HUES64 (cell line): ENCODE measurements at regions not wholly inside any gene's neighbourhood (a gene's known extent, or its start where the extent isn't known, plus 50 kb on each side); places are given as distances from the start of the nearest gene placed in this dataset.

Experiments used
- H3K27ac ChIP-seq: 2 replicates; pipeline ENCODE4 v1.7.0; 2013; ENCODE audit warnings: low read depth, low read length, inconsistent platforms
- H3K27me3 ChIP-seq: 2 replicates; pipeline ENCODE4 v1.6.1; 2013; ENCODE audit warnings: mild to moderate bottlenecking, low read length; ENCODE audit not compliant: insufficient read depth
- H3K36me3 ChIP-seq: 2 replicates; pipeline ENCODE4 v1.6.1; 2013; ENCODE audit warnings: mild to moderate bottlenecking, low read length; ENCODE audit not compliant: insufficient read depth
- H3K4me1 ChIP-seq: 2 replicates; pipeline ENCODE4 v1.6.1; 2013; ENCODE audit warnings: mild to moderate bottlenecking, low read length, moderate library complexity; ENCODE audit not compliant: insufficient read depth
- H3K4me3 ChIP-seq: 2 replicates; pipeline ENCODE4 v1.5.1; 2013; ENCODE audit warnings: mild to moderate bottlenecking, low read length, moderate library complexity
- H3K9ac ChIP-seq: 2 replicates; pipeline ENCODE4 v1.6.1; 2013; ENCODE audit warnings: mild to moderate bottlenecking, low read depth, low read length
- H3K9me3 ChIP-seq: 2 replicates; pipeline ENCODE4 v1.6.1; 2013; ENCODE audit warnings: low read depth, low read length; ENCODE audit not compliant: insufficient read depth
- WGBS: fragments of 150-250, 120-280 bp; methylation state at CpG from one replicate; pipeline ENCODE4 v1.1.7; 2013; ENCODE audit warnings: missing lambda C conversion rate; 5-methylcytosine and 5-hydroxymethylcytosine counted together

DNA sequence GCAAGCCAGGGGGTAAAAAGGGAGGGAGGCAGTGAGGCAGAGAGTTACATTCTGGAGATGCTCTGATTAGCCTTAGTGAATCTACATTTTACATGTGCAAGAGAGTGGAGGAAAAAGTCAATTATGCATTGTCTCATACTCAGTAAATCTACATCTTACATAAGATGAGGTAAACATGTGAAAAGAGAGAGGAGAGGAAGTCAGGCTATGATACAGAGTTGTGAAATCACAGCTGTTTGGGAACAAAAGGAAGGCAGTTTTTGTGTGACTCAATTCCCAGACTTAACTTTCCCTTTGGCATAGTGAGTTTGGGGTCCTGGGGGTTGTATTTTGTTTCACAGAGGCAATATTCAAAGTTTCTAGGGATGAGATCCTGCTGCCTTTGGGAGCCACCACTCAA is 67.8 kb downstream of the GP2 start:
- peaks cover 8% of the 10 kb centered on the region; the same call in 1 of the 2 replicates for H3K4me1 ChIP-seq

GRCh38 chr16:20257234-20257633 is 70.1 kb downstream of the GP2 start:
- no peak overlapping the region for H3K4me3 ChIP-seq
- WGBS = 86% methylated on average over 3 of the region's 3 CpGs
- H3K27ac ChIP-seq = no peak overlapping the region
- no peak overlapping the region for H3K9ac ChIP-seq
- H3K9me3 ChIP-seq = 0 out of 2 replicates have a peak, but pooled peaks cover 5% of the 10 kb centered on the region
- H3K27me3 ChIP-seq = no peaks in the 10 kb centered on the region
- H3K36me3 ChIP-seq = no peaks in the 10 kb centered on the region
- 0 out of 2 replicates have a peak, but pooled peaks cover 4% of the 10 kb centered on the region for H3K4me1 ChIP-seq

More for the DNA sequence above, 67.8 kb downstream of the GP2 start:
- Histone ChIP-seq H3K36me3 (no peaks in the 10 kb centered on the region), H3K27me3 (no peaks in the 10 kb centered on the region), H3K9me3 (0 out of 2 replicates have a peak, but pooled peaks cover 5% of the 10 kb centered on the region), H3K4me3 (no peak overlapping the region), H3K9ac (no peak overlapping the region), H3K27ac (no peak overlapping the region)

DNA sequence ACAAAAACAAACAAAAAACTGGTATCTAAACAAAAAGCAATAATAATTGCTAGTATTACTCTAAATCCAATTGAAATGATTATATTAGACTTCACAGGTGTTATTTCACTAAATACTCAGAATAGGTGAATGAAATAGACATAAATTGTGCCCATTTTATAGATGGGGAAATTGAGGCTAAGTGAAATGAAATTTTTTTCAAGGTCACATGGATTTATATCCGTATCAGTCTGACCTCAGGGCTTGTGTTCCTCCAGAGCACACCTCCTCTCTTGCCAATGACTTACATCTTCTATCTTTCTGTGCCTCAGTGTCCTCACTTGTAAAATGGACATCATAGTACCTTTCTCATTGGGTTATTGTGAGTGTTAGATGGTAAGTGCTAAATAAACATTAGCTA is 72.3 kb downstream of the GP2 start:
- no peaks in the 10 kb centered on the region for H3K27me3 ChIP-seq
- 0 out of 2 replicates have a peak, but pooled peaks cover 4% of the 10 kb centered on the region for H3K4me1 ChIP-seq
- 83% methylated on average over 1 of the region's 1 CpG for WGBS
- H3K9ac ChIP-seq = no peak overlapping the region
- 0 out of 2 replicates have a peak, but pooled peaks cover 5% of the 10 kb centered on the region for H3K9me3 ChIP-seq
- H3K4me3 ChIP-seq = no peak overlapping the region
- H3K27ac ChIP-seq = no peak overlapping the region
- H3K36me3 ChIP-seq = no peaks in the 10 kb centered on the region

DNA sequence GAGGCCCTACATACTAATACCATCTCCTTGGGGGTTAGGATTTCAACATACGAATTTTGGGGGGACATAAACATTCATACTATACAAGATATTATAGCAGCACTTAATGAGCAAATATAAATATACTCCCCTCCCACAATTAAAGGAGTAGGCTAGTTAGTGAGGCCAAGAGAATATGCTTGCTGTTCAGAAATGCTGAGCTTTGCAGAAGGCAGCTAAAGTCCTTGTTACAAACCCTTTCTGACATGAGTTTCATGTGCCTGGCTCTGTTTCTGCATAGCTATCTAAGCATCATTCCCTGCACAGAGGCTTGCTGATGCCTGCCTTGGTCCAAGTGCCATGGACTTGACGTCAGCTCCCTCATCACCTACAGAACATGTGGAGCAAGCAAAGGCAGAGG is 73.5 kb downstream of the GP2 start:
- H3K4me3 ChIP-seq = no peak overlapping the region
- H3K4me1 ChIP-seq = 0 out of 2 replicates have a peak, but pooled peaks cover 4% of the 10 kb centered on the region
- WGBS = 79% methylated on average over 1 of the region's 2 CpGs

GRCh38 chr16:20249211-20249610 is 78.1 kb downstream of the GP2 start:
- no peak overlapping the region for H3K4me3 ChIP-seq
- no peaks in the 10 kb centered on the region for H3K27me3 ChIP-seq
- WGBS = 78% methylated on average over 1 of the region's 1 CpG
- H3K36me3 ChIP-seq = no peaks in the 10 kb centered on the region
- no peak overlapping the region for H3K27ac ChIP-seq
- H3K9ac ChIP-seq = no peak overlapping the region
- H3K9me3 ChIP-seq = no peaks in the 10 kb centered on the region
- 0 out of 2 replicates have a peak, but pooled peaks cover 2% of the 10 kb centered on the region for H3K4me1 ChIP-seq

More for the DNA sequence above, 73.5 kb downstream of the GP2 start:
- H3K27me3 ChIP-seq = no peaks in the 10 kb centered on the region
- no peak overlapping the region for H3K27ac ChIP-seq
- H3K9me3 ChIP-seq = 0 out of 2 replicates have a peak, but pooled peaks cover 2% of the 10 kb centered on the region
- H3K36me3 ChIP-seq = no peaks in the 10 kb centered on the region
- H3K9ac ChIP-seq = no peak overlapping the region

DNA sequence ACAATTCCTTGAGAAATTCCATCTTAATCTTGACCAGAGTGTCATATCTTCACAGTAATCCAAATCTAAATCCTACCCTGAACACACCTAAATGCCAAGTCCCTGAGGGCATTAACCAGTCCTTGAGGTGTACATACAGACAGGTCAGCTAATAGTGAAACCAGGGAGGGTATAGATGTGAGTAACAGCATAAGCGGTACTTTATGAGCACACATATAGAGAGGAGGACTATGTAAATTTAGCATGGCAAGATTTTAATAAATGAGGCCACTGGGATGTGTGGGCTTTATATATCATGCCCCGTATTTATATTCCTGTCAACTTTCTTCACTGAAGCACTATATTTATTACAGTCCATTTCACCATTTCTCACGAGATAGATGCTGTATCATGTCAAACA is 80.2 kb downstream of the GP2 start:
- Histone ChIP-seq H3K4me1 (peaks cover 12% of the 10 kb centered on the region; the same call in 1 of the 2 replicates), H3K9ac (no peak overlapping the region), H3K27ac (no peak overlapping the region), H3K27me3 (no peaks in the 10 kb centered on the region), H3K36me3 (no peaks in the 10 kb centered on the region), H3K9me3 (no peaks in the 10 kb centered on the region), H3K4me3 (no peak overlapping the region)
- 94% methylated on average over 3 of the region's 3 CpGs for WGBS

GRCh38 chr16:20243731-20244281 is 83.5 kb downstream of the GP2 start:
- H3K9ac ChIP-seq = no peak overlapping the region
- 36% methylated on average over 3 of the region's 3 CpGs for WGBS
- no peaks in the 10 kb centered on the region for H3K36me3 ChIP-seq
- no peak overlapping the region for H3K27ac ChIP-seq
- H3K4me3 ChIP-seq = no peak overlapping the region
- H3K9me3 ChIP-seq = 0 out of 2 replicates have a peak, but pooled peaks cover 4% of the 10 kb centered on the region
- H3K4me1 ChIP-seq = peaks cover 12% of the 10 kb centered on the region; the same call in 1 of the 2 replicates
- no peaks in the 10 kb centered on the region for H3K27me3 ChIP-seq

DNA sequence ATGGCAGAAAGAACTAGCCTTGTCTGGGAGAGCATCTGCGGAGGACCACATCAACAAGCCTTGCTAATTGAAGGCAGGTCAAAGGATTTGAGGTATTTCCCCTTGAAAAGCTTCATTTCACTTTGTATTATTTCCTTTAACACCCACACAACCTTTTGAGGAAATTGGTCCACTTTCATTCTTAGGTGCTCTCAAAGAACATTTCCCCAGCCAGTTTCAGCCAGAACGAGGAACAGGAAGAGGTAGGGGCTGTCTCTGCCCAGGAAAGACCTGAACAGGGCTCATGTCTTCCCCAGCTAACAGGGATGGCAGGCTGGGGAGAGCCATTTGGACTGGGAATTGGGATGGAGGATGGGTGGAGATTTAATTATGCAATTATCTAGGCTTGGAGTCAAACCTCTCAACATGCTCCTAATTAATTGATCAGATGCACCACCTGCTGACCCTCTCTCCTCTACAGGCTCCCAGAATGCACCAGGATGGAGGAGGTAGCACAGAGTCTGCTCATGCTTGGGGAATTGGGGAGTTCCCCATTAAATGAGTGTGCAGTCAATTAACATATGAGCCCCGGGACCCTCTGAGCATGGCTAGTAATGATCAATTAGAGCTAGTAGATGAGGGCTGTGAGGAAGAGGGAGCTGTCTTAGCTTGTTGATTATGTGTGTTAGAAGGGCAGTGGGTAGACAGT is 84.6 kb downstream of the GP2 start:
- H3K27me3 ChIP-seq = no peaks in the 10 kb centered on the region

DNA sequence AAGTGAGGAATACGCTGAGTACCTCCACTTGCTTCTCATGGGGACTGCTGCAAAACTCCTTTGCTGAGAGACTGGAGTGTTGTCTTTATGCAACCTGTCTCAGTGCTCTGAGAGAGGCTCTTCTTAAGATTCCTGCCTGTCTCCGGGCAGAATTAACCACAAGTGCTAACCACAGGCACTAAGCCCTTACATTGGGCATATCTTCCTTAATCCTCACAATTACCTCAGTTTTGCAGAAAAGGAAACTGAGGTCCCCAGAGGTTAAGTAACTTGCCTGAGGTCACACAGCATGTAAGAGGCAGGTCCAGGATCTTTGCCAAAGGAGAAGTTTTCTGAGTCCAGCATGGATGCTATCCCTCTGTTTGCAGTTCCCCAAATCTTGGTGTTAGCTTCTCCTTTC is 86.0 kb downstream of the GP2 start:
- H3K4me3 ChIP-seq = no peak overlapping the region
- H3K9me3 ChIP-seq = 0 out of 2 replicates have a peak, but pooled peaks cover 4% of the 10 kb centered on the region
- no peaks in the 10 kb centered on the region for H3K36me3 ChIP-seq
- peaks cover 13% of the 10 kb centered on the region for H3K4me1 ChIP-seq
- no peak overlapping the region for H3K9ac ChIP-seq
- 86% methylated on average over 2 of the region's 2 CpGs for WGBS
- no peaks in the 10 kb centered on the region for H3K27me3 ChIP-seq
- no peak overlapping the region for H3K27ac ChIP-seq

More for the DNA sequence above, 84.6 kb downstream of the GP2 start:
- no peak overlapping the region for H3K9ac ChIP-seq
- H3K27ac ChIP-seq = no peak overlapping the region
- 88% methylated on average over 3 of the region's 3 CpGs for WGBS
- peaks cover 12% of the 10 kb centered on the region; the same call in 1 of the 2 replicates for H3K4me1 ChIP-seq
- no peaks in the 10 kb centered on the region for H3K36me3 ChIP-seq
- H3K4me3 ChIP-seq = no peak overlapping the region
- 0 out of 2 replicates have a peak, but pooled peaks cover 4% of the 10 kb centered on the region for H3K9me3 ChIP-seq

DNA sequence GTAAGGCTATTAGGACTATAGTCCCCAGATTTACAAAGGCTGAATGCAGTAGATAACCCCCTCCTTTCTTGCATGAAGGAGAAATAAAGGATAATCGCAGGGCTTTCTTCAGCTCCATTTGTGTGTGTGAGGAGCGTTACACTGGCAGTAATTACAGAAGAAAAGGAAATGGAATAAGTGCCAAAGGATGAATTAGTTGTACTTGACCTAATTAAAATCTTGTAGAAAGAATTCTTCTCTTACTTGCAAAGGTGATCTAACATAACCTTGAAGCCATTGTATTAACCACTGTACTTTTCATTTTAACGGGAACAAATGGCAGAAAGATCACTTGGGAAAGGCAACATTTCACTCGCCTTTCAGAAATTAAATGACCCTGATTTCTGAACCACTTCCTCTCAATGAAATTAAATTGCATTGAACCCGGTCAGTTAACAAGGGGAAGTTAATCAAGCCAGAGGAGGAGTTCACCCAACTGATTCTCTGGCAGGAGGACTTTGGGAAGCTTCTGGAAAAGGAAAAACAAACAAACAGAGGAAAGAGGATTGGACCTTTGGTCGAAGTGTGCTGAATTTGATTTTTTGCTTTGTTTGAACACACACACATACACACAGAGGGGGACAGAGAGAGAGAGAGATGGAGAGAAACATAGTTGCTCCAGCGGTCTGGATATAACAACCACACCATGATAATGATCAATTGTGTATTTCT is 90.6 kb downstream of the GP2 start:
- Histone ChIP-seq H3K36me3 (no peaks in the 10 kb centered on the region), H3K9ac (no peak overlapping the region), H3K4me1 (peaks cover 3% of the 10 kb centered on the region), H3K4me3 (no peak overlapping the region), H3K27me3 (no peaks in the 10 kb centered on the region), H3K9me3 (0 out of 2 replicates have a peak, but pooled peaks cover 4% of the 10 kb centered on the region), H3K27ac (no peak overlapping the region)
- 90% methylated on average over 5 of the region's 7 CpGs for WGBS

DNA sequence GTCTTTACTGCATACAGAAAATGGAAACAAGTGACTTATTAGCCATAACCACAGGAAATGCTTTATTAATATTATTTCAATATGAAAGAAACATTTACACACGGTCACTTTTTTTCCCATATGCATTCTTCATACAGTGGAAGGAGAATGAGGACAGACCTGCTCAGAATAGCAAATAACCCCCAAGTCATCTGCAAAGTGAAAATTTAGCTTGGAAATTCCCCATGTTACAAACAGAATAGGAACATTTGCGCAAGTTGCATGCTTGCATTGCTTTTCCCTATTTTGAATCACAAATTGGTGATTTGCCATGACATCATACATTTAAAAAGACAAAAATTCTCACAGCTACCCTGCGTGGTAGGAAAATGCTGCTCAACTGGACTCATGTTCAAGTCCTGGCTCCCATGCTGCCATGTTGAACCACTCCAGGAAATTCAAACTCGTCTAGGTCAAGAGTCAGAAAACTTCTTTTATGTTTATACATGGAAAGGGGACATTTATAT is 102.0 kb downstream of the GP2 start:
- Histone ChIP-seq H3K27ac (no peak overlapping the region), H3K27me3 (no peaks in the 10 kb centered on the region), H3K36me3 (no peaks in the 10 kb centered on the region), H3K4me3 (no peak overlapping the region), H3K9ac (no peak overlapping the region), H3K9me3 (0 out of 2 replicates have a peak, but pooled peaks cover 5% of the 10 kb centered on the region), H3K4me1 (no peaks in the 10 kb centered on the region)
- WGBS = 94% methylated on average over 4 of the region's 4 CpGs
